Astrocyte (in vitro differentiated cells and primary cell): ENCODE measurements at regions not wholly inside any gene's neighbourhood (a gene's known extent, or its start where the extent isn't known, plus 50 kb on each side); places are given as distances from the start of the nearest gene placed in this dataset.

Experiments used
- DNase-seq: peaks from one replicate; pipeline ENCODE4 v3.0.0-alpha.2; 2010; ENCODE audit warnings: low read depth
- FAIRE-seq: peaks from 2 replicates; lab custom pipeline; 2011; peaks lifted over from hg19 to GRCh38; lab: Jason Lieb, UNC
- H2AFZ ChIP-seq: 2 replicates; pipeline ENCODE4 v1.6.0; 2012; ENCODE audit warnings: low read depth, low read length, inconsistent platforms
- H3K27ac ChIP-seq: 2 replicates; pipeline ENCODE4 v1.5.1; 2011; ENCODE audit warnings: low read depth, low read length, inconsistent platforms
- H3K27me3 ChIP-seq: 2 replicates; pipeline ENCODE4 v1.6.0; 2011; ENCODE audit warnings: low read length, inconsistent platforms; ENCODE audit not compliant: insufficient read depth
- H3K36me3 ChIP-seq: 2 replicates; pipeline ENCODE4 v1.5.1; 2011; ENCODE audit warnings: low read length, inconsistent platforms; ENCODE audit not compliant: insufficient read depth
- H3K4me1 ChIP-seq: 2 replicates; pipeline ENCODE4 v1.5.1; 2011; ENCODE audit warnings: low read length, inconsistent platforms; ENCODE audit not compliant: insufficient read depth
- H3K4me2 ChIP-seq: 2 replicates; pipeline ENCODE4 v1.6.0; 2012; ENCODE audit warnings: low read length, inconsistent platforms
- H3K4me3 ChIP-seq: 2 replicates; pipeline ENCODE4 v1.5.1; 2011; ENCODE audit warnings: low read depth, mild to moderate bottlenecking, low read length, inconsistent platforms; ENCODE audit not compliant: insufficient read depth
- H3K79me2 ChIP-seq: 2 replicates; pipeline ENCODE4 v1.6.0; 2012; ENCODE audit warnings: mild to moderate bottlenecking, low read length, inconsistent platforms; ENCODE audit not compliant: insufficient read depth
- H3K9ac ChIP-seq: 2 replicates; pipeline ENCODE4 v1.6.0; 2012; ENCODE audit warnings: mild to moderate bottlenecking, low read length, inconsistent platforms
- H3K9me3 ChIP-seq: 2 replicates; pipeline ENCODE4 v1.5.1; 2012; ENCODE audit warnings: low read depth, mild to moderate bottlenecking, low read length, inconsistent platforms; ENCODE audit not compliant: insufficient read depth
- H4K20me1 ChIP-seq: 2 replicates; pipeline ENCODE4 v1.6.0; 2012; ENCODE audit warnings: low read length, inconsistent platforms; ENCODE audit not compliant: insufficient read depth
- H3K27ac Mint-ChIP-seq: one replicate; pipeline ENCODE4 v1.8.0; 2021; ENCODE audit warnings: mild to moderate bottlenecking, mixed read lengths; ENCODE audit not compliant: unreplicated experiment
- H3K27me3 Mint-ChIP-seq: one replicate; pipeline ENCODE4 v1.8.0; 2021; ENCODE audit warnings: low read depth, mixed read lengths; ENCODE audit not compliant: unreplicated experiment
- H3K36me3 Mint-ChIP-seq: one replicate; pipeline ENCODE4 v1.8.0; 2021; ENCODE audit warnings: low read depth, mixed read lengths; ENCODE audit not compliant: unreplicated experiment
- H3K4me1 Mint-ChIP-seq: one replicate; pipeline ENCODE4 v1.8.0; 2021; ENCODE audit warnings: low read depth, mixed read lengths; ENCODE audit not compliant: unreplicated experiment
- H3K4me3 Mint-ChIP-seq: one replicate; pipeline ENCODE4 v1.8.0; 2021; ENCODE audit warnings: mild to moderate bottlenecking, moderate library complexity, mixed read lengths; ENCODE audit not compliant: unreplicated experiment
- H3K9me3 Mint-ChIP-seq: one replicate; pipeline ENCODE4 v1.8.0; 2021; ENCODE audit warnings: mild to moderate bottlenecking, mixed read lengths; ENCODE audit not compliant: unreplicated experiment
- EZH2 ChIP-seq: IDR thresholded peaks from 2 replicates; pipeline ENCODE4 v1.6.1; 2012; ENCODE audit warnings: mild to moderate bottlenecking, low read length, inconsistent platforms; ENCODE audit not compliant: insufficient read depth
- TF ChIP-seq, protein P1 (sequence below): IDR thresholded peaks from 2 replicates; pipeline ENCODE4 v1.5.1; 2011; ENCODE audit warnings: low read depth, mild to moderate bottlenecking, inconsistent platforms, low read length, moderate library complexity; ENCODE audit not compliant: insufficient read depth

- Histone ChIP-seq H3K4me2 (no peak overlapping the region), H3K4me3 (no peak overlapping the region), H4K20me1 (no peaks in the 10 kb centered on the region), H3K9ac (no peak overlapping the region), H3K27ac (no peak overlapping the region), H3K4me1 (no peaks in the 10 kb centered on the region), H2AFZ (no peak overlapping the region), H3K79me2 (no peaks in the 10 kb centered on the region), H3K27me3 (no peaks in the 10 kb centered on the region), H3K36me3 (no peaks in the 10 kb centered on the region), H3K9me3 (no peaks in the 10 kb centered on the region)
- Mint-ChIP-seq H3K27ac (no peak overlapping the region), H3K9me3 (no peaks in the 10 kb centered on the region), H3K4me3 (no peak overlapping the region), H3K4me1 (no peaks in the 10 kb centered on the region), H3K27me3 (no peaks in the 10 kb centered on the region), H3K36me3 (no peaks in the 10 kb centered on the region)
- TF ChIP-seq, protein P1, sequence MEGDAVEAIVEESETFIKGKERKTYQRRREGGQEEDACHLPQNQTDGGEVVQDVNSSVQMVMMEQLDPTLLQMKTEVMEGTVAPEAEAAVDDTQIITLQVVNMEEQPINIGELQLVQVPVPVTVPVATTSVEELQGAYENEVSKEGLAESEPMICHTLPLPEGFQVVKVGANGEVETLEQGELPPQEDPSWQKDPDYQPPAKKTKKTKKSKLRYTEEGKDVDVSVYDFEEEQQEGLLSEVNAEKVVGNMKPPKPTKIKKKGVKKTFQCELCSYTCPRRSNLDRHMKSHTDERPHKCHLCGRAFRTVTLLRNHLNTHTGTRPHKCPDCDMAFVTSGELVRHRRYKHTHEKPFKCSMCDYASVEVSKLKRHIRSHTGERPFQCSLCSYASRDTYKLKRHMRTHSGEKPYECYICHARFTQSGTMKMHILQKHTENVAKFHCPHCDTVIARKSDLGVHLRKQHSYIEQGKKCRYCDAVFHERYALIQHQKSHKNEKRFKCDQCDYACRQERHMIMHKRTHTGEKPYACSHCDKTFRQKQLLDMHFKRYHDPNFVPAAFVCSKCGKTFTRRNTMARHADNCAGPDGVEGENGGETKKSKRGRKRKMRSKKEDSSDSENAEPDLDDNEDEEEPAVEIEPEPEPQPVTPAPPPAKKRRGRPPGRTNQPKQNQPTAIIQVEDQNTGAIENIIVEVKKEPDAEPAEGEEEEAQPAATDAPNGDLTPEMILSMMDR = no peak
- TF ChIP-seq EZH2 = no peak
- FAIRE-seq (no peak), DNase-seq (no peak)
Observed at GRCh38 chr13:81406639-81407292, 1065.8 kb upstream of the SPRY2 start.

- TF ChIP-seq, protein P1 = no peak
- TF ChIP-seq EZH2 = no peak
- DNase-seq (no peak), FAIRE-seq (no peak)
- Histone ChIP-seq H4K20me1 (no peaks in the 10 kb centered on the region), H3K4me2 (no peak overlapping the region), H3K4me3 (no peak overlapping the region), H3K9ac (no peak overlapping the region), H3K27ac (no peak overlapping the region), H3K79me2 (no peaks in the 10 kb centered on the region), H3K9me3 (no peaks in the 10 kb centered on the region), H2AFZ (no peak overlapping the region), H3K36me3 (no peaks in the 10 kb centered on the region), H3K4me1 (no peaks in the 10 kb centered on the region), H3K27me3 (no peaks in the 10 kb centered on the region)
- no peaks in the 10 kb centered on the region for H3K9me3 Mint-ChIP-seq
- no peaks in the 10 kb centered on the region for H3K27me3 Mint-ChIP-seq
- H3K4me3 Mint-ChIP-seq = no peak overlapping the region
- no peaks in the 10 kb centered on the region for H3K36me3 Mint-ChIP-seq
- no peak overlapping the region for H3K27ac Mint-ChIP-seq
- no peaks in the 10 kb centered on the region for H3K4me1 Mint-ChIP-seq
Observed at GRCh38 chr13:81406022-81406421, 1065.1 kb upstream of the SPRY2 start.

DNA sequence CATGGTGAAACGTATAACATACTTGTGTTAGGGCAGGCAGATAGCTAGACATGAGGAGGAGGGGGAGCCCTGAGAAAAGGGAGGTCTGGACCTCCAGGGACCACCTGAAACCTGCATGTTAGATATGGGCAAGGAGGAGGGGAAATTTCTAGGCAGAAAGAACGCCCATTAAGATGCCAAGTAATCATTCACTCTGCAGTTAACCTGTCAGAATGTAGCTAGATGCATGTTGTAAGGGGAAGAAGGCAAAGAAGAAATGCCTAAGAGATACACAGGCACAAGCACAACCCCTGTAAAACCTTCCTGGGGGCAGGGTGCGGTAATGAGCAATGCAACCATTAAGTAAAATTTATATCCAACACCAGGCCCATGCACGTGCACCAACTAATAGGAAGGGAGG lies 1055.3 kb upstream of the SPRY2 start:
- Mint-ChIP-seq H3K36me3 (no peaks in the 10 kb centered on the region), H3K4me3 (no peak overlapping the region), H3K27me3 (no peaks in the 10 kb centered on the region), H3K4me1 (no peaks in the 10 kb centered on the region), H3K9me3 (no peaks in the 10 kb centered on the region), H3K27ac (no peak overlapping the region)
- Histone ChIP-seq H3K79me2 (no peaks in the 10 kb centered on the region), H4K20me1 (no peaks in the 10 kb centered on the region), H3K9me3 (no peaks in the 10 kb centered on the region), H3K27me3 (no peaks in the 10 kb centered on the region), H3K27ac (no peak overlapping the region), H3K4me1 (no peaks in the 10 kb centered on the region), H3K36me3 (no peaks in the 10 kb centered on the region), H3K4me3 (no peak overlapping the region), H3K4me2 (no peak overlapping the region), H2AFZ (no peak overlapping the region), H3K9ac (no peak overlapping the region)
- no peak for FAIRE-seq
- TF ChIP-seq, protein P1 = no peak
- TF ChIP-seq EZH2 = no peak
- DNase-seq = no peak
